WTC11 (cell line): ENCODE measurements at regions not wholly inside any gene's neighbourhood (a gene's known extent, or its start where the extent isn't known, plus 50 kb on each side); places are given as distances from the start of the nearest gene placed in this dataset.

Source experiments
- ATAC-seq: fragments of 200-7000 bp; cut with Tn5 transposase; 2 replicates; pipeline ENCODE4 v1.10.0; 2021; ENCODE audit warnings: mild to moderate bottlenecking, moderate library complexity
- CTCF ChIA-PET: fragments of 300-600 bp; sonication (Branson Sonifier 250); formaldehyde crosslinking; loops from one replicate; lab custom pipeline; 2021; ENCODE audit warnings: antibody characterized with exemption; lab: Charles Lee
- POLR2A ChIA-PET: fragments of 350-600 bp; sonication (Branson Sonifier 250); formaldehyde crosslinking; loops from one replicate; lab custom pipeline; 2021; ENCODE audit warnings: antibody characterized with exemption; lab: Charles Lee
- DNase-seq: peaks from one replicate; pipeline ENCODE4 v3.0.0; 2021; ENCODE audit warnings: low spot score
- H3K27ac Mint-ChIP-seq: 2 replicates; pipeline ENCODE4 v1.8.0; 2021; ENCODE audit warnings: mixed read lengths
- H3K27me3 Mint-ChIP-seq: 2 replicates; pipeline ENCODE4 v1.8.0; 2021; ENCODE audit warnings: low read depth, mild to moderate bottlenecking, moderate library complexity, mixed read lengths
- H3K36me3 Mint-ChIP-seq: 2 replicates; pipeline ENCODE4 v1.8.0; 2021; ENCODE audit warnings: mixed read lengths
- H3K4me1 Mint-ChIP-seq: 2 replicates; pipeline ENCODE4 v1.8.0; 2022; ENCODE audit warnings: mixed read lengths
- H3K4me3 Mint-ChIP-seq: 2 replicates; pipeline ENCODE4 v1.8.0; 2021; ENCODE audit warnings: mild to moderate bottlenecking, moderate library complexity, mixed read lengths
- H3K9me3 Mint-ChIP-seq: 2 replicates; pipeline ENCODE4 v1.8.0; 2021; ENCODE audit warnings: mixed read lengths
- ATF3 ChIP-seq: sonication (generic); formaldehyde crosslinking; conservative IDR thresholded peaks from 2 replicates; pipeline ENCODE4 v1.8.1; 2022; ENCODE audit warnings: mild to moderate bottlenecking, missing genetic modification reagents
- E2F1 ChIP-seq: sonication (generic); formaldehyde crosslinking; IDR thresholded peaks from 2 replicates; pipeline ENCODE4 v1.8.0; 2022; ENCODE audit warnings: mild to moderate bottlenecking, missing genetic modification reagents
- E2F5 ChIP-seq: sonication (generic); formaldehyde crosslinking; IDR thresholded peaks from 2 replicates; pipeline ENCODE4 v1.8.1; 2022; ENCODE audit warnings: mild to moderate bottlenecking, moderate library complexity, missing genetic modification reagents
- ELF4 ChIP-seq: sonication (generic); formaldehyde crosslinking; IDR thresholded peaks from 2 replicates; pipeline ENCODE4 v1.8.1; 2022; ENCODE audit warnings: low read depth, mild to moderate bottlenecking, moderate library complexity, missing genetic modification reagents
- FOXK1 ChIP-seq: sonication (generic); formaldehyde crosslinking; IDR thresholded peaks from 2 replicates; pipeline ENCODE4 v1.8.0; 2022; ENCODE audit warnings: mild to moderate bottlenecking, moderate library complexity, missing genetic modification reagents
- FOXP4 ChIP-seq: sonication (generic); formaldehyde crosslinking; IDR thresholded peaks from 2 replicates; pipeline ENCODE4 v1.8.0; 2022; ENCODE audit warnings: mild to moderate bottlenecking, missing genetic modification reagents
- JUN ChIP-seq: sonication (generic); formaldehyde crosslinking; IDR thresholded peaks from 2 replicates; pipeline ENCODE4 v1.8.0; 2023; ENCODE audit warnings: mild to moderate bottlenecking, missing genetic modification reagents
- KAT7 ChIP-seq: sonication (generic); formaldehyde crosslinking; IDR thresholded peaks from 2 replicates; pipeline ENCODE4 v1.8.1; 2023; ENCODE audit warnings: missing genetic modification reagents, mild to moderate bottlenecking, borderline replicate concordance
- MXD4 ChIP-seq: fragments of 250-450 bp; sonication (Bioruptor Pico); IDR thresholded peaks from 2 replicates; pipeline ENCODE4 v1.8.0; 2021; ENCODE audit warnings: mild to moderate bottlenecking, moderate library complexity, borderline replicate concordance
- MYBL2 ChIP-seq: sonication (generic); formaldehyde crosslinking; IDR thresholded peaks from 2 replicates; pipeline ENCODE4 v1.8.1; 2023; ENCODE audit warnings: mild to moderate bottlenecking, moderate library complexity, missing genetic modification reagents
- NFATC4 ChIP-seq: fragments of 250-450 bp; sonication (Bioruptor Pico); IDR thresholded peaks from 2 replicates; pipeline ENCODE4 v1.9.0; 2021; ENCODE audit warnings: mild to moderate bottlenecking
- OVOL2 ChIP-seq: fragments of 250-450 bp; sonication (Bioruptor Pico); IDR thresholded peaks from 2 replicates; pipeline ENCODE4 v1.9.0; 2021; ENCODE audit warnings: mild to moderate bottlenecking, borderline replicate concordance
- SP1 ChIP-seq: sonication (generic); formaldehyde crosslinking; conservative IDR thresholded peaks from 2 replicates; pipeline ENCODE4 v1.8.1; 2022; ENCODE audit warnings: missing genetic modification reagents
- TEAD1 ChIP-seq: sonication (generic); formaldehyde crosslinking; IDR thresholded peaks from 2 replicates; pipeline ENCODE4 v1.8.0; 2022; ENCODE audit warnings: mild to moderate bottlenecking, missing genetic modification reagents
- TP53 ChIP-seq: sonication (generic); formaldehyde crosslinking; IDR thresholded peaks from 2 replicates; pipeline ENCODE4 v1.8.1; 2023; ENCODE audit warnings: mild to moderate bottlenecking, missing genetic modification reagents
- ZBTB21 ChIP-seq: sonication (generic); formaldehyde crosslinking; IDR thresholded peaks from 2 replicates; pipeline ENCODE4 v1.8.1; 2023; ENCODE audit warnings: mild to moderate bottlenecking, missing genetic modification reagents, borderline replicate concordance
- ZNF317 ChIP-seq: sonication (generic); formaldehyde crosslinking; IDR thresholded peaks from 2 replicates; pipeline ENCODE4 v1.8.1; 2023; ENCODE audit warnings: low read depth, mild to moderate bottlenecking, moderate library complexity, missing genetic modification reagents, borderline replicate concordance
- ZNF416 ChIP-seq: fragments of 250-450 bp; sonication (Bioruptor Pico); IDR thresholded peaks from 2 replicates; pipeline ENCODE4 v1.9.0; 2021; ENCODE audit warnings: mild to moderate bottlenecking, inconsistent platforms
- ZNF423 ChIP-seq: fragments of 250-450 bp; sonication (Bioruptor Pico); IDR thresholded peaks from 2 replicates; pipeline ENCODE4 v2.1.2; 2022; ENCODE audit warnings: mild to moderate bottlenecking, moderate library complexity
- TF ChIP-seq, protein P1 (sequence below): fragments of 250-450 bp; sonication (Bioruptor Pico); IDR thresholded peaks from 2 replicates; pipeline ENCODE4 v1.9.0; 2021; ENCODE audit warnings: moderate library complexity, mild to moderate bottlenecking, inconsistent platforms, borderline replicate concordance
- TF ChIP-seq, protein P2 (sequence below): sonication (generic); formaldehyde crosslinking; IDR thresholded peaks from 2 replicates; pipeline ENCODE4 v1.8.0; 2022; ENCODE audit warnings: missing genetic modification reagents
- TF ChIP-seq, protein P3 (sequence below): fragments of 250-450 bp; sonication (Bioruptor Pico); IDR thresholded peaks from 2 replicates; pipeline ENCODE4 v1.8.0; 2021; ENCODE audit warnings: mild to moderate bottlenecking
- TF ChIP-seq, protein P4 (sequence below): sonication (generic); formaldehyde crosslinking; IDR thresholded peaks from 2 replicates; pipeline ENCODE4 v1.8.0; 2022; ENCODE audit warnings: mild to moderate bottlenecking, missing genetic modification reagents

- CTCF ChIA-PET, result no interaction called here
- H3K27ac Mint-ChIP-seq, result no peak overlapping the region
- ATAC-seq (no peak), DNase-seq (no peak)
- TF ChIP-seq TP53 (no peak), TEAD1 (CRISPR knock-in tag) (no peak), FOXP4 (CRISPR knock-in tag) (no peak), ELF4 (no peak), NFATC4 (CRISPR knock-in tag) (no peak), MYBL2 (CRISPR knock-in tag) (no peak), ZNF423 (CRISPR knock-in tag) (no peak), ZNF317 (CRISPR knock-in tag) (no peak), ZBTB21 (no peak)
- TF ChIP-seq, protein P1, sequence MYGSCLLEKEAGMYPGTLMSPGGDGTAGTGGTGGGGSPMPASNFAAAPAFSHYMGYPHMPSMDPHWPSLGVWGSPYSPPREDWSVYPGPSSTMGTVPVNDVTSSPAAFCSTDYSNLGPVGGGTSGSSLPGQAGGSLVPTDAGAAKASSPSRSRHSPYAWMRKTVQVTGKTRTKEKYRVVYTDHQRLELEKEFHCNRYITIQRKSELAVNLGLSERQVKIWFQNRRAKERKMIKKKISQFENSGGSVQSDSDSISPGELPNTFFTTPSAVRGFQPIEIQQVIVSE (CRISPR knock-in tag), result no peak
- TF ChIP-seq, protein P2, sequence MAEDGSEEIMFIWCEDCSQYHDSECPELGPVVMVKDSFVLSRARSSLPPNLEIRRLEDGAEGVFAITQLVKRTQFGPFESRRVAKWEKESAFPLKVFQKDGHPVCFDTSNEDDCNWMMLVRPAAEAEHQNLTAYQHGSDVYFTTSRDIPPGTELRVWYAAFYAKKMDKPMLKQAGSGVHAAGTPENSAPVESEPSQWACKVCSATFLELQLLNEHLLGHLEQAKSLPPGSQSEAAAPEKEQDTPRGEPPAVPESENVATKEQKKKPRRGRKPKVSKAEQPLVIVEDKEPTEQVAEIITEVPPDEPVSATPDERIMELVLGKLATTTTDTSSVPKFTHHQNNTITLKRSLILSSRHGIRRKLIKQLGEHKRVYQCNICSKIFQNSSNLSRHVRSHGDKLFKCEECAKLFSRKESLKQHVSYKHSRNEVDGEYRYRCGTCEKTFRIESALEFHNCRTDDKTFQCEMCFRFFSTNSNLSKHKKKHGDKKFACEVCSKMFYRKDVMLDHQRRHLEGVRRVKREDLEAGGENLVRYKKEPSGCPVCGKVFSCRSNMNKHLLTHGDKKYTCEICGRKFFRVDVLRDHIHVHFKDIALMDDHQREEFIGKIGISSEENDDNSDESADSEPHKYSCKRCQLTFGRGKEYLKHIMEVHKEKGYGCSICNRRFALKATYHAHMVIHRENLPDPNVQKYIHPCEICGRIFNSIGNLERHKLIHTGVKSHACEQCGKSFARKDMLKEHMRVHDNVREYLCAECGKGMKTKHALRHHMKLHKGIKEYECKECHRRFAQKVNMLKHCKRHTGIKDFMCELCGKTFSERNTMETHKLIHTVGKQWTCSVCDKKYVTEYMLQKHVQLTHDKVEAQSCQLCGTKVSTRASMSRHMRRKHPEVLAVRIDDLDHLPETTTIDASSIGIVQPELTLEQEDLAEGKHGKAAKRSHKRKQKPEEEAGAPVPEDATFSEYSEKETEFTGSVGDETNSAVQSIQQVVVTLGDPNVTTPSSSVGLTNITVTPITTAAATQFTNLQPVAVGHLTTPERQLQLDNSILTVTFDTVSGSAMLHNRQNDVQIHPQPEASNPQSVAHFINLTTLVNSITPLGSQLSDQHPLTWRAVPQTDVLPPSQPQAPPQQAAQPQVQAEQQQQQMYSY (CRISPR knock-in tag), result no peak
- TF ChIP-seq, protein P3, sequence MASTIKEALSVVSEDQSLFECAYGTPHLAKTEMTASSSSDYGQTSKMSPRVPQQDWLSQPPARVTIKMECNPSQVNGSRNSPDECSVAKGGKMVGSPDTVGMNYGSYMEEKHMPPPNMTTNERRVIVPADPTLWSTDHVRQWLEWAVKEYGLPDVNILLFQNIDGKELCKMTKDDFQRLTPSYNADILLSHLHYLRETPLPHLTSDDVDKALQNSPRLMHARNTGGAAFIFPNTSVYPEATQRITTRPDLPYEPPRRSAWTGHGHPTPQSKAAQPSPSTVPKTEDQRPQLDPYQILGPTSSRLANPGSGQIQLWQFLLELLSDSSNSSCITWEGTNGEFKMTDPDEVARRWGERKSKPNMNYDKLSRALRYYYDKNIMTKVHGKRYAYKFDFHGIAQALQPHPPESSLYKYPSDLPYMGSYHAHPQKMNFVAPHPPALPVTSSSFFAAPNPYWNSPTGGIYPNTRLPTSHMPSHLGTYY (CRISPR knock-in tag), result no peak
- H3K4me1 Mint-ChIP-seq, result no peaks in the 10 kb centered on the region
- no peaks in the 10 kb centered on the region for H3K9me3 Mint-ChIP-seq
- POLR2A ChIA-PET, result no interaction called here
- no peaks in the 10 kb centered on the region for H3K36me3 Mint-ChIP-seq
- H3K27me3 Mint-ChIP-seq, result no peaks in the 10 kb centered on the region
- H3K4me3 Mint-ChIP-seq, result no peak overlapping the region
Measured at GRCh38 chr1:187655104-187655503, 826.4 kb downstream of the PLA2G4A start.

GRCh38 chr1:187665483-187665882, 836.7 kb downstream of the PLA2G4A start:
- no peaks in the 10 kb centered on the region for H3K27me3 Mint-ChIP-seq

More at GRCh38 chr1:187665483-187665882, 836.7 kb downstream of the PLA2G4A start:
- Mint-ChIP-seq H3K4me3 (no peak overlapping the region), H3K4me1 (no peaks in the 10 kb centered on the region), H3K36me3 (peaks cover 3% of the 10 kb centered on the region; the same call in 1 of the 2 replicates), H3K27ac (no peak overlapping the region), H3K9me3 (peaks cover 6% of the 10 kb centered on the region)
- ATAC-seq (no peak), DNase-seq (no peak)
- ChIA-PET POLR2A (no interaction called here), CTCF (no interaction called here)
- TF ChIP-seq ZNF423 (CRISPR knock-in tag) (no peak), ATF3 (CRISPR knock-in tag) (no peak), ELF4 (no peak), SP1 (CRISPR knock-in tag) (no peak), TP53 (no peak), E2F5 (no peak), MXD4 (CRISPR knock-in tag) (no peak), ZNF416 (no peak), E2F1 (CRISPR knock-in tag) (no peak), OVOL2 (CRISPR knock-in tag) (no peak), ZNF317 (CRISPR knock-in tag) (no peak), FOXK1 (CRISPR knock-in tag) (no peak), JUN (CRISPR knock-in tag) (no peak), KAT7 (CRISPR knock-in tag) (no peak)
- TF ChIP-seq, protein P4, sequence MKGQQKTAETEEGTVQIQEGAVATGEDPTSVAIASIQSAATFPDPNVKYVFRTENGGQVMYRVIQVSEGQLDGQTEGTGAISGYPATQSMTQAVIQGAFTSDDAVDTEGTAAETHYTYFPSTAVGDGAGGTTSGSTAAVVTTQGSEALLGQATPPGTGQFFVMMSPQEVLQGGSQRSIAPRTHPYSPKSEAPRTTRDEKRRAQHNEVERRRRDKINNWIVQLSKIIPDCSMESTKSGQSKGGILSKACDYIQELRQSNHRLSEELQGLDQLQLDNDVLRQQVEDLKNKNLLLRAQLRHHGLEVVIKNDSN (CRISPR knock-in tag), result no peak
- TF ChIP-seq, protein P3 (CRISPR knock-in tag), result no peak
